NCI-H2107 treated with DMSO at 0.1 percent for 48 hours (cell line): ENCODE measurements at regions not wholly inside any gene's neighbourhood (a gene's known extent, or its start where the extent isn't known, plus 50 kb on each side); places are given as distances from the start of the nearest gene placed in this dataset.
A peak's percentile ranks its signal among the peaks of the same experiment; 100 is the strongest.
"Not testable (repeated sequence)": the region's sequence is repeated elsewhere in the genome, so short reads cannot be mapped to it uniquely, and the experiment has no call there.

Source experiments
- DNase-seq: peaks from one replicate; lab custom pipeline; 2025; ENCODE audit not compliant: unreplicated experiment; lab: John Stamatoyannopoulos, UW

GRCh38 chr13:33411312-33411711 lies 125.8 kb upstream of the STARD13 start:
- DNase-seq, result no peak

GRCh38 chr13:33415822-33416221 lies 130.3 kb upstream of the STARD13 start:
- DNase-seq, result no peak

DNA sequence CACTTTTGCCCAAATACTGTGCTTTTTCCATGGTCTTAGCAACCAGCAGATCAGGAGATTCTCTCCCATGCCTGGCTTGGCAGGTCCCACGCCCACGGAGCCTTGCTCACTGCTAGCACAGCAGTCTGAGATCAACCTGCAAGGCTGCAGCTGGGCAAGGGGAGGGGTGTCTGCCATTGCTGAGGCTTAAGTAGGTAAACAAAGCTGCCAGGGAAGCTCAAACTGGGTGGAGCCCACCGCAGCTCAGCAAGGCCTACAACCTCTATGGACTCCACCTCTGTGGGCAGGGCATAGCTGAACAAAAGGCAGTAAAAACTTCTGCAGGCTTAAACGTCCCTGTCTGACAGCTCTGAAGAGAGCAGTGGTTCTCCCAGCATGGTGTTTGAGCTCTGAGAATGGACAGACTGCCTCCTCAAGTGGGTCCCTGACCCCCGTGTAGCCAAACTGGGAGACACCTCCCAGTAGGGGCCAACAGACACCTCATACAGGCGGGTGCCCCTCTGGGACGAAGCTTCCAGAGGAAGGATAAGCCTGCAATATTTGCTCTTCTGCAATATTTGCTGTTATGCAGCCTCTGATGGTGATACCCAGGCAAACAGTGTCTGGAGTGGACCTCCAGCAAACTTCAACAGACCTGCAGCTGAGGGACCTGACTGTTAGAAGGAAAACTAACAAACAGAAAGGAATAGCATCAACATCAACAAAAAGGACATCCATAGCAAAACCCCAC lies 132.8 kb upstream of the STARD13 start:
- DNase-seq, result peak; percentile 2

DNA sequence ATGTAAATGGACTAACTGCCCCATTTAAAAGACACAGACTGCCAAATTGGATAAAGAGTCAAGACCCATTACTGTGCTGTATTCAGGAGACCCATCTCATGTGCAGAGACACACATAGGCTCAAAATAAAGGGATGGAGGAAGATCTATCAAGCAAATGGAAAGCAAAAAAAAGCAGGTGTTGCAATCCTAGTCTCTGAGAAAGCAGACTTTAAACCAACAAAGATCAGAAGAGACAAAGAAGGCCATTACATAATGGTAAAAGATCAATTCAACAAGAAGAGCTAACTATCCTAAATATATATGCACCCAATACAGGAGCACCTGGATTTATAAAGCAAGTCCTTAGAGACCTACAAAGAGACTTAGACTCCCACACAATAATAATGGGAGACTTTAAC lies 134.6 kb upstream of the STARD13 start:
- DNase-seq, result not testable (repeated sequence)

- DNase-seq, result no peak
These were observed 140.6 kb upstream of the STARD13 start for GRCh38 chr13:33426131-33426530.

GRCh38 chr13:33433316-33433715 lies 147.8 kb upstream of the STARD13 start:
- DNase-seq, result no peak

DNA sequence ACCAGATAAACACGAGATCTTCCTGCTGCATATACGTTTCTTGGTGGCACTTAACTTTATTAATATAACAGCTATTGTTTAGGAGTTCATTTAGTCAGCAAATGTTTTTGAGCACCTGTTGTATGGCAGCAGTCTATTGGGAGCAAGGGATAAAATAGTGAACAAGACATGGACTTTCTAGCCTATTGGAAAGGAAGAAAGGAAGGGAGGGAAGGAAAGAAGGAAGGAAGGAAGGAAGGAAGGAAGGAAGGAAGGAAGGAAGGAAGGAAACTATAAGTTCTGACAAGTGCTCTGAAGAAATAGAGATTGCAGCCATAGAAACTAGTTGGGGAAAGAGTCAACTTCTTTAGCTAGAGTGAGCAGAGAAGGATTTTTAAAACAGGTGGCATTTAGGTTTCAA lies 149.1 kb upstream of the STARD13 start:
- DNase-seq, result no peak

- no peak for DNase-seq
These were observed 149.7 kb upstream of the STARD13 start for GRCh38 chr13:33435207-33435606.

- DNase-seq, result no peak
These were observed 153.4 kb upstream of the STARD13 start for GRCh38 chr13:33438918-33439317.

GRCh38 chr13:33441015-33441414 lies 155.5 kb upstream of the STARD13 start:
- peak; percentile 0 for DNase-seq

DNA sequence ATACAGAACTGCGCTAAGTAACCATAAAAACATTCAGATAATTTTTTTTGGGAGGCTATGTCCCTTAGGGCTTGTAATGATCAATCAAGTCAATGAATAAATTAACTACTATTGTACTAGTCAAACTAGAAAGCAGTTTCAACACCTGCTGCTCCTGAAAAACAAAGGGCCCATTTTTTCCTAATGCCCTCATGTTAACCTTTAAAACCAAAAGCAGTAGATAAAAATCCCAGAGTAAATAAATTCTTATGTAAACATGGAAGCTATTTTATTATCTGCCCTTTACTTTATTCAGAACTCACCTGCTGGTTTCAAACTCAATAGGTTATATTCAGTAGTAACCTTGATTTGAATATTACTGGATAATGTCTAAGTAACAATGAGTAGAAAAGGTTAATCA lies 159.5 kb upstream of the STARD13 start:
- no peak for DNase-seq

- no peak for DNase-seq
These were observed 159.9 kb upstream of the STARD13 start for GRCh38 chr13:33445476-33445875.

DNA sequence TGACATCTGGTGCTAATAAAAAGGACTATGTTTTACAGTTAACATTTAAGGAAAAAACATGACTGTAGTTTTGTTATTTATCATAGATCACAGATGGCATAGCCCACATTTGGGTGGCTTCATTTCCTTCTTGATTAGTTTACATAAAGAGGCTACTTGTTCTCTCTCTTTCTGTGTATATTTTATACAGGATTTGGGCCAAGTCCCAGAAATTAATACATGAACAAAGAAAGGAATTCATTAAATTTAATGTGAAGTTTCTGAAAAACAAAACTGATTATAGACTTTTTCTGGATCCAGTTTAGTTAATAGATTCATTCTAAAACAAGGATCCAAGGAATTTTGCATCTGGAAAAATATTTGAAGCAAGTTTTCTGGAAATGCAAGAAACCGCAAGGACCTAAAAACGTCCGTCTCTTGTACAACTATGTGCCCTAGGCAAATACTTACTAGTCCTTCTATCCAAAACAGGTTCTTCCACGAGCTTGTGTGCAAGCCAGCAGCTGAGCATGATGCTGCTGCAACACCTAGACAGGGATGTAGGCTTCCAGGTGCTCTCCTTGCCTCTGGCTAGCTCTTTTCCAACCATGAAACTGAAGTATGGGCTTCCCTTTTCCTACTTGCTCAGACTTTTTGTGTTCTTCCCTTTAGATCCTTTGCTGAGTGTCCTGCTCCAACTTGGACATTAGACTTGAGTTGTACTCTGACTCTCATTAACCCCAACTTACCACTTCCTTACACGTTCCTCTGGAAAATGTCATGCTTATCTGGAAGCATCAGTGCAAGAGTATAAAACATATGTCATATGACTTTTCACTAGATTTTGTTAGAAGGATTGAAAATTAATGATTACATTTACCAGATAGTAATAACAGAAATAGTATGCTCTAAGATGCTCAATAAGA lies 161.5 kb upstream of the STARD13 start:
- no peak for DNase-seq

- DNase-seq, result no peak
These were observed 163.3 kb upstream of the STARD13 start for GRCh38 chr13:33448889-33449288.

- DNase-seq, result no peak
These were observed 165.6 kb upstream of the STARD13 start for GRCh38 chr13:33450956-33451709.

DNA sequence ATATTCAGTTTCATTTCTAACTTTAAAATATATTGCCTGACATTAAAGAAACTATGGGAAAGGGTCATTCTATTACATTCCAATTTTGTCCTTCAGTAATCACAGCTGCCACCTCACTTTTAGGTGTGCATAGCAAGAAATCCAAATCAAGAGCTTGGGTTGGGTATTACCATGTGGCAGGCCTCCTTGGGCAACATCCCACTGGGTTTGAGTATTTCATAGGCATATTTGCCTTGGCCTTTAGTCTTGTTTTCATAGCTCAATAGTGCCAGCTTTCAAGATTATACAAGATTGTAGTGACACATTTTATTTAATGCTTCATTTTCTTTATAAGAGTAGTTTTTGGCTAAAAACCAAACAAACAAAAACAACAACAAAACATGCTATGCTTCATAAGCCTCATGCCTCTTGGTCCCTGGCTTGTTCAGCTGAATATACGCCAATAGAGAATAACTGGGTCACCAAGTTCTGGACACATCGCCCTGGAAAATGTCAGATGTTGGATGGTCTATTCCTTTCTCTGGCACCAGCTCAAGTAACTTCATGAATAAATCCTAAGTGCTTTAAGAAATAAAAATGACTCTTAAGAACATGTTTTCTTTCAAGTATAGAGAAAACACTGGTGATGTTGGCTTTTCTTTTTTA lies 167.4 kb upstream of the STARD13 start:
- no peak for DNase-seq

DNA sequence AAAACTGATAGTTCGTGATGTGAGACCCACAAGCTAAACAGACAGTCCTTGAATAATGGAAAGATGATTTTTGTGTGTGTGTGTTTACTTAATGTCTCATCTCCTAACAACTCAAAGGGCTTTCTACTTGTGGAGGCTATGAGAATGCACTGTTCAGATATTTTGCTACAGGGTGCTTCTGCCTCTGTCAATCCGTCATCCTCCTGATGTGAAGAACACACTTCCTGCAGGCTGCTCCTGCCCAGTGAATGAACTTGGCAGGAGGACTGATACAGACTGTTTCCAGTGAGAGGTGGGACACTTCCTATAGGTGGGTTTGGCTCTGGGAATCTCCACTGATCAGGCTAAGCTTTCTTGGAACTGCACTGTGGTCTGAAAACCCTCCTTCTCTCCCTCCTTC lies 168.4 kb upstream of the STARD13 start:
- no peak for DNase-seq

- DNase-seq, result no peak
These were observed 169.5 kb upstream of the STARD13 start for GRCh38 chr13:33454844-33455705.

- no peak for DNase-seq
These were observed 174.1 kb upstream of the STARD13 start for GRCh38 chr13:33459702-33460101.

DNA sequence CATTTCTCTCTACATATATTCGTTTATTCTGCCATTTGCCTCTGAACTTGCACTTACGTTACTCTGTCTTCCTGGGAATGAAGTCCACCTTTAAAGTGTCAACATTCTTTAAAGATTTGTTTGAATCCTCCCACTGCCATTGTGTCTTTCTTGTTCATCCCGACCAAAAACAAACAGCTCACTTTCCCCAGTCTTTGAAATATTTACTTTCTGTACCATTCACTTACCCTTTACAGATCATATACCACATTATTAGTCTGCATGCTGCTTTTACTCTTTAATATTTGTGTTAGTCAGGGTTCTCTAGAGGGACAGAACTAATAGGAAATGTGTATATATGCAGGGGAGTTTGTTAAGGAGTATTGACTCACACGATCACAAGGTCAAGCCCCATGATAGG lies 176.6 kb upstream of the STARD13 start:
- DNase-seq, result no peak
